IPS-NIHi7 (cell line): ENCODE measurements at regions not wholly inside any gene's neighbourhood (a gene's known extent, or its start where the extent isn't known, plus 50 kb on each side); places are given as distances from the start of the nearest gene placed in this dataset.
"Not testable (repeated sequence)": the region's sequence is repeated elsewhere in the genome, so short reads cannot be mapped to it uniquely, and the experiment has no call there.

Source experiments
- DNase-seq: peaks from one replicate; pipeline ENCODE4 v3.0.0; 2012; ENCODE audit warnings: mixed read lengths; ENCODE audit errors: extremely low spot score

DNA sequence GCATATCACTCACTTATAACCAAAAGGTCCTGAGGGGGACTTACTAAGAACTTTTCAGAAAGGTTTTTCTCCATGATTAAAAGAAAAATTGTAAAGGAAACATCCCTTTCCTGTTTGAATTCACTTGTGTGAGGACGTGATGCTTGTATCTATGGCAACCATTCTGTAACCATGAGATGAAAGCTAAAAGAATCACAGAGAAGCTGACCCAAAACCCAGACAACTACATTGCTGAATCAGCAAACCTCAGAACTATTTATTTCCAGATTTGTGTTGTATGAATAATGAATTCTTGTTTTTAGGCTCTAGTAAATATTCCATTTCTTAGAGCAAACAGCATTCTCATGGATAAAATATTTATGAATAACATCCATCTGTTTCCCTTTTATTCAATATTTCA, 91.2 kb downstream of the RCHY1 start:
- no peak for DNase-seq

DNA sequence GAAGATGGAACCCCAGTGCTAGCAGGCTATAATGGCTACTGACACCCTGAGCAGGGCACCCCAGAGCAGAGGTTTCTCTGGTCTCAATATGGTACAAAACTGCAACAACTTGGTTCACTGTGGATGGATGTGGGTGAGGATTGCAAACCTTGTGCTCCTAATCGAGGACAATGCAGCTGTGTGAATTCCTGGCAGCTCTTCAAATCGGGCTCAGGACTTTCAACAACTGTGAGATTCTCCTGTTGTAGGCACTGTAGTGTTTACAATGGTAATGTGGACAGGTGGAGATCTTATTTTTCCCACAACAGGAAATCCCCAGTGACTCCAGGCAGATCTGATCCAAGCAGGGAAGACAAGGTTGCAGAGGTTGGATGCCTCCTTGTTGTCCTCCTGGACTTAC, 101.5 kb downstream of the RCHY1 start:
- no peak for DNase-seq

DNA sequence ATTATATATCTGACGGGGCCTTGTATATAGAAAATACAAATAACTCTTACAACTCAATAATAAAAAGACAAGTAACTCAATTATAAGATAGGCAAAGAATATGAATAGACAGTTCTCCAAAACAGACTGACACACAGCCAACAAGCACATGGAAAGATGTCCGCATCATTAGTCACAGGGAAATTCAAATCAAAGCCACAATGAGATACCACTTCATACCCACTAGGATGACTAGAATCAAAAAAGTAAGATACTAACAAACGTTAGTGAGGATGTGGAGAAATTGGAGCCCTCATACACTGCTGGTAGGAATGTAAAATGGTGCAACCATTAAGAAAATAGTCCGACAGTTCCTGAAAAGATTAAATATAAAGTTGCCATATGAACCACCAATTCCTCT, 115.7 kb downstream of the RCHY1 start:
- no peak for DNase-seq

GRCh38 chr4:75391489-75392166, 122.6 kb downstream of the RCHY1 start:
- DNase-seq: no peak

GRCh38 chr4:75386426-75386825, 127.8 kb downstream of the RCHY1 start:
- DNase-seq: not testable (repeated sequence)

DNA sequence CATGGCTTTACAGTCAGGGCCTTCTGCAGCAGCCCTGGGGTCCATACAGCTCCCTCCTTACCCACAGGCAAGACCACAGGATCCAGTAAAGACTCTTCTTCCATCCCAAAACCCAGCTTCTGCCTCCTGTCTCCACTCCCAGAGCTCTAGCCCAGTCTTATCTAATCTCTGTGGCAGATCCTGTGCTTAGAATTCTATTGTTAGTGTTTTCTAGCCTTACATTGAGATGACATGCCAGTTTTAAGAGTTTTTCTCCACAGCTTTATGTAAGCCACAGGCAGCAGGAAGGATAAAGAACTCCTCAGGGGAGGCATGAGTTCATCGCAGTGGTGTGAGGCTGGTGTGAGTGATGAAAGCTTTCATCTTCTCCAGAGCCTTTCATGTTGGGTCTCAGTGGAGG, 129.1 kb downstream of the RCHY1 start:
- no peak for DNase-seq

DNA sequence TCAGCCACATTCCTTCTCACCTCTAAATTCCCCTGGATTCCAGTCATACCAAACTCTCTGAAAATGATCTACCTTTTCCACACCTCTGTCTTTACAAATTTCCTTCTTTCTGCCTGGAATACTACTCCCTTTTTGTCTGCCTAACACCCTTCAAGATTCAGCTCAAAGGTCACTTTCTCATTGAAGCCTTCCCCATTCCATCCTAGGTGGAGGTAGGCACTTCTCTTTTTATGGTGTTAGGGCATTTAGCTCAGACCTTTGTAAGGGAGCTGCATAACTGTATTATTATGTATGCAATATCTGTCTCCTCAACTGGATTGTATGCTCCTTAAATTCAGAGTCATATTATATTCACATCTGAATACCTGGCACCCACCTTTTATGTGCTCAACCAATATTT, 137.7 kb downstream of the RCHY1 start:
- DNase-seq: no peak

GRCh38 chr4:75371915-75372314, 142.3 kb downstream of the RCHY1 start:
- DNase-seq: no peak

GRCh38 chr4:75370576-75370975, 143.6 kb downstream of the RCHY1 start:
- no peak for DNase-seq

DNA sequence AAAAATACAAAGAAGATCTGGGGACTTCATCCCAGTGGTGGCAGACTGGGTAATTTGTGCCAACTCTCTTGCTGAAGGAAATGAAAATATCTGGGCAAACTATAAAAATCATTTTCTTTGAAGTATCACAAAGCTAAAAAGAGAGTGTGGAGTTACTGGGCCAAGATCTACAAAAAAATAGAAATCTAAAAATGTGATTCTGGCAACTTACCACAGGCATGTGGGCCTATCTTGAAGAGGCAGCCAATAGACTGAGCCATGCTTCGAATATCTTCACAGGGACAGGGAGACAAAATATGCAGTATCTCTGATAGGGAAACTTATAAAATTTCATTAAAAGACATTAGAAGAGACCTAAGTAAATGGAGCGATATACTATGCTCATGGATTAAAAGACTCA, 168.8 kb downstream of the RCHY1 start:
- no peak for DNase-seq

DNA sequence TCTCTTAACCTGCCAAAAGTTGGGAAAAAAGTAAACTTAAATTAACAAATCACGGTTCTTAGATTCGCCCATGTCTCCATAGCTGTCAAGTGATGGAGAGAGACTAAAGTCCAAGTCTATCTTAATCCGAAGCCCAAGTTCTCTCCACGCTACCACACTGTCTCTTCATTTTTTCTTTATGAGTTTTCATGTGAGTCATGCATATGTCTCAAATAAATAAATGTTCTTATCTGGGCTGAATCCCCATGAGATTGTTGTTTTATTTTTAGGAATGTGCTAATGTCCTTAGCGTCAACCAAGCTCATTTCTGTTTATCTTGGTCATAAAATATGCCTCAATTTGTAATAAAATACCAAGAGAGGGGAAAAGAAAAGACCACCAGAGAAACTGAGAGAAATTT, 169.3 kb downstream of the RCHY1 start:
- no peak for DNase-seq

DNA sequence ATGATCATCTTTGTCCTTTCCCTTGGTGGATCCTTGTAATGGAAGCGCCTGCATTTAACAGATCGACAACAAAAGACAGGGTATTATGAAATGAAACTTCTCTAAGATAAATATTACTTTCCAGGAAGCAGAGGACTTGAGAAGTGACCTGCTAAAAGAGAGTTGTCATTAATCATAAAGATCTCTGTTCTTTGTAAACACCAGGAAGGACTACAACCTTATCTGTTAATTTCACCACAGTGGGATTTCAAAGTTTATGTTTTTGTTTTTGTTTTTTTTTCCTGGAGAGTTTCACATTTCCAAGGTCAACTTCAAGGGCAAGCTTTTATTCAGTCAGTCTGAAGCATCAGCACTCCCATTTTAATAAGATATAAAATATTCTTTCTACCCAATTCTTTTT, 170.9 kb downstream of the RCHY1 start:
- no peak for DNase-seq

DNA sequence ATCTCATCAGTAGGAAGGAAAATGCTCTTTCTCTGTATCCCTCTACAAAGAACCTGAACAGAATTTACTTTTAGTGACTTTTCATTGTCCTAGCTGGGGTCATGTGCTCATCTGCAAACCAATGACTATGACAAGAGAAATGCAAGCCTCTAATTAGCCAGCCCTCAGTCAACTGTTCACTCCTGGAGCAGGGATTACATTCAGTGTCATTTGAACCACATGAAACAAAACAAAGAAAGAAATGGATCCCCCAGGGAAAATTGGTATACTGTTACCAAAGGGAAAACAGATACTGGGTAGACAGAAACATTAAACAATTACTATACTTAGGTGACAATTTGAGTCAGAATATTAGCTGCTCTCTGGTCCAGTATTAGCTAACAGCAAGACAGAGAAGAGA, 173.6 kb downstream of the RCHY1 start:
- DNase-seq: no peak

DNA sequence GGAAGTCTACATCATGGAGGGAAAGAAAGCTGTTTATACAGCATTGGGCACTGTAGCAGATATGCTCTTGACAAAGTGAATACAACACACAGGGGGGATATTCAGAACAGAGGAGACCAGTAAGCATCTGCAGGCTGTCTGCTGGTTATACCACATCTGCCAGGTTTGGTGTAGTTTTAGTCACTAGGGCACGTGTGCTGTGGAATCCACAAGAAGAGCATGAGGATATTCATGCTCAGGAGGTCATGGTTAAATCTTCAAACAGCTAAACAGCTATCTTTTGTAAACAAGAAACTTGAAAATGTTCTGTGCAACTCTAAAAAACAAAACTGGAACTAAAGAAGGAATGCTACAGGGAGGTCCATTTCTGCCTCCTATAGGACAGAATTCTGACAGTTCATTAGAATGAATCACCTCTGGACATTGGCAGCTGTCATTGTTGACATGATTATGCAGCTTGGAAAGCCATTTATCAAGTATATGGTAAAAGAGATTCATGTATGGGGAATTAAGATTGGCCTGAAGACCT, 175.8 kb downstream of the RCHY1 start:
- DNase-seq: no peak

- no peak for DNase-seq
These were observed 186.2 kb downstream of the RCHY1 start for GRCh38 chr4:75327804-75328512.

DNA sequence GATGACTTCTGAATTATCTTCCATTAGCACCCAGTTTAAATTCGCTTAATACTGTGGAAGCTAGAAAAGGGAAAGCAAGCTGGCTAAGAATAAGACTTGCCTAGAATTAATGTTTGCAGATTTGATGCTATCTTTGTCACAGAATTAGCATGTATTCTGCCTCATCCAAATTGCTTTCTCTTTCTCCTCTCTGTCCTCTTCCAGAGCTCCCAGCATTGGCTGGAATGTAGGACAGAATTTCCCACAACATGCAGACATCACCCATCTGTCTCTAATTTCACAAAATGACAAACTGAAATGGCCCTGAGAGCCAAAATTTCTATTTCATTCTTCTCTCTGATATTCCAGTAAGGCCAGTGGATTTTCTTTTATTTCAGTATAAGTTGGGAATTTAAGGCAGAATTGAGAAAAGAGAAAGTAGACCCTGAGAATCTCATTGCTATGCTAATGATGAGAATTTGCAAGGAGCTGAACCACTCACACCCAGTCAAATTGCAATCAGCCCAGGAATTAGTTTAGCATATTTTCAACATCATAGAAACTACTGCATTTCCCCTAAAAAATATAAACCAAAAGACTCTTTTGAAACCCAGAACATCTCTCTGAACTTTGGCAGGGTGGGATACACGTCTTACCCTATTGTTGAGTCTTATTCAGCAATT, 188.8 kb downstream of the RCHY1 start:
- DNase-seq: no peak

- no peak for DNase-seq
These were observed 192.7 kb downstream of the RCHY1 start for GRCh38 chr4:75321484-75321883.

- not testable (repeated sequence) for DNase-seq
These were observed 196.6 kb downstream of the RCHY1 start for GRCh38 chr4:75317641-75318040.

GRCh38 chr4:75308049-75308448, 206.2 kb downstream of the RCHY1 start:
- no peak for DNase-seq

DNA sequence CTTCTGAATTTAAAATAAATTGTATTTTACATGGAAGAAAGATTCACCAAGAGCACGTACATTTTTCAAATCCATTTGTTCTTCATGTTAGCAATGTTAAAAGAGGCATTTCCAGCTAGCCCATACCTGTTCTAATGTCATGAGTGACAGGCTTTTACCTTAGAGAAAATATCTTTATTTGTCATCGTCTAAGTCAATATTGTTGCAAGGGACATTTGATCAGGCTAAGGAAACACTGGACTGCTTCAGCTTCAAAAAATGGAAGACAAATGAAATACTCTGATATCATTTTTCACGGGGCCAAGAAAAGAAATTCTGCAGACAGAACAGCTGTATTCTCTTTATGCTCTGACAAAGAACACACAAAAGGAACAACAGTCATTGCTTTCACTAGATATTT, 207.7 kb downstream of the RCHY1 start:
- DNase-seq: no peak

DNA sequence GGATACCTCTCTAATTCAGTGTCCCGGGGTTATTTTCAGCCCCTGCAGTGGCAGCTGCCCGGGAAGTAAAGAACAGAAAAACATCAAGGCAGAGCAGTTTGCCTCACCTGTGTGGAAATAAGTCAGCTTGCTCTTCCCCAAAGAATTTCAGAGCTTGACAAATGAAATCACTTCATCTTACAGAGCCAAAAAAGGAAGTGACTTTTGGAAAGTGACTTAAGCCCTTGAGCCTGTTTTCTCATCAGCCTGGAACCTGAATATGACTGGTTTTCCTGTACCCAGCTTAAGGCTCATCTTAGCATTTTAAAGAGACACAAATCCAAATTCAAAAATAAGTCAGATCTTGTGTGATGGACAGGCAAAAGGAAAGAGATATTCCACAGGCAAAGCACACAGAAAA, 211.6 kb downstream of the RCHY1 start:
- no peak for DNase-seq

DNA sequence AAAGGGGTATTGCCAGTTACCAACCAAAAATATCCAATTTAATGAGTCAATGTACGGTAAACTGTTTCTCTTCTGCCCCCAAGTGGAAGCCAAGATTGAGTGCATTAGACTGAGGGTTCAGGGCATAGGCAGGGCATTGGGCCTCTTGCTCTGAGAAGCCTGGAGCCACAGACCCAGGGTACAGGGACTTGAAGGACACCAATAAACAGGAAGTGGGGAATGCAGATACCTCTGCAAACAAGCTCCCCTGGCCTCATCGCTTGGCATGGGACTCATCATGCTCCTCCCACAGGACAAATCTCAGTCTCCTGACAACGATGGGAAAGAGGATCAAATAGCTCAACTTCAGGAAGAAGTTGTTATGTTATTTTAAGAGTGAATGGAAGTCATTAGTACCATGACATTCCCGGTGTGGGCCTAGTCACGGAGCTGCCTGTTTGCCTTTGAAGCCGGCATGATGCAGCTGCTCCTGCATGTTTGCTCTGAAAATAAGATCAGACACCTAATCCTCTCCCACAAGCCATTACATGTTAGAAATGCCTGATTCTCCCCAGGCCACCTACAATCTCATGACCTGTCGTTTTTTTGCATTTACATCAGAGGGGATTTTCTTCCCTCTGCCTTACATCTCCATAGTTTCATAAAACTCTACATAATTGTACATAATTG, 224.2 kb downstream of the RCHY1 start:
- DNase-seq: peak; percentile 72
